ENCODE measurements at regions not wholly inside any gene's neighbourhood (a gene's known extent, or its start where the extent isn't known, plus 50 kb on each side); places are given as distances from the start of the nearest gene placed in this dataset.

DNA sequence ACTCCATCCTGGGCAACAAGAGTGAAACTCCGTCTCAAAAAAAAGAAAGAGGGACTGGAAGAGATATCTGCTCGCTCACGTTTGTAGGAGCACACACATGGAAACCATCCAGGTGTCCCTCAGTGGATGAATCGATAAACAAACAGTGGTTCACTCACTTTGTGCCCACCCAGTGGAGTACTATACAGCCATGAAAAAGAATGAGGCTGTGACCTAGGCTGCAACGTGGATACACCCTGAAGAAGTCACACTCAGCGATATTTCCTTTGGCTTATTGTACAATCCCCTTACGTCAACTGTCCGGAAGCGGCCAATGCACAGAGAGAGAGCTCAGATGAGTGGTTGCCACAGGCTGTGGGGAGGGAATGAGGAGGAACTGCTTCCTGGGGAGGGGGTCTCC lies 82.3 kb upstream of the PPP2R3B start:
- Histone ChIP-seq H3K27ac (ENCODE audit: low read depth in 1 of 2, low read length in 2 of 2) (no peak overlapping the region), H3K4me2 (replicated peaks; ENCODE audit: extremely low read depth, low read length, poor library complexity, severe bottlenecking) (no peak overlapping the region), H3K9me3 (replicated peaks in 1 of 2; ENCODE audit: control insufficient read depth in 1 of 2, insufficient read depth in 1 of 2, low read length in 2 of 2) (peaks cover 5 to 26% of the 10 kb centered on the region in 2 donors), H3K4me1 (ENCODE audit: control insufficient read depth in 1 of 2, insufficient read depth in 2 of 2, low read length in 2 of 2) (no peaks in the 10 kb centered on the region), H3K9ac (ENCODE audit: insufficient read depth, low read length, poor library complexity, severe bottlenecking) (no peak overlapping the region), H3K4me3 (replicated peaks in 1 of 3; ENCODE audit: low read depth in 2 of 3, low read length in 3 of 3) (no peak overlapping the region), H2AFZ (ENCODE audit: insufficient read depth, low read depth, low read length, poor library complexity, severe bottlenecking) (no peak overlapping the region), H3K79me2 (ENCODE audit: insufficient read depth, low read length) (no peaks in the 10 kb centered on the region), H3K36me3 (replicated peaks in 1 of 2; ENCODE audit: control insufficient read depth in 1 of 2, insufficient read depth in 2 of 2, low read length in 2 of 2) (no peaks in the 10 kb centered on the region), H3K27me3 (ENCODE audit: control insufficient read depth in 2 of 2, insufficient read depth in 2 of 2, low read length in 2 of 2) (no peaks in the 10 kb centered on the region), H4K20me1 (ENCODE audit: insufficient read depth, low read length) (no peaks in the 10 kb centered on the region)
- Mint-ChIP-seq H3K36me3 (no peaks in the 10 kb centered on the region), H3K27me3 (ENCODE audit: low read depth in 3 of 3) (peaks cover 0 to 4% (median 1%) of the 10 kb centered on the region in 3 donors), H3K9me3 (peaks cover 4 to 30% (median 9%) of the 10 kb centered on the region in 7 donors), H3K4me1 (no peaks in the 10 kb centered on the region), H3K4me3 (no peak overlapping the region), H3K27ac (no peak overlapping the region)
- TF ChIP-seq, protein P1, sequence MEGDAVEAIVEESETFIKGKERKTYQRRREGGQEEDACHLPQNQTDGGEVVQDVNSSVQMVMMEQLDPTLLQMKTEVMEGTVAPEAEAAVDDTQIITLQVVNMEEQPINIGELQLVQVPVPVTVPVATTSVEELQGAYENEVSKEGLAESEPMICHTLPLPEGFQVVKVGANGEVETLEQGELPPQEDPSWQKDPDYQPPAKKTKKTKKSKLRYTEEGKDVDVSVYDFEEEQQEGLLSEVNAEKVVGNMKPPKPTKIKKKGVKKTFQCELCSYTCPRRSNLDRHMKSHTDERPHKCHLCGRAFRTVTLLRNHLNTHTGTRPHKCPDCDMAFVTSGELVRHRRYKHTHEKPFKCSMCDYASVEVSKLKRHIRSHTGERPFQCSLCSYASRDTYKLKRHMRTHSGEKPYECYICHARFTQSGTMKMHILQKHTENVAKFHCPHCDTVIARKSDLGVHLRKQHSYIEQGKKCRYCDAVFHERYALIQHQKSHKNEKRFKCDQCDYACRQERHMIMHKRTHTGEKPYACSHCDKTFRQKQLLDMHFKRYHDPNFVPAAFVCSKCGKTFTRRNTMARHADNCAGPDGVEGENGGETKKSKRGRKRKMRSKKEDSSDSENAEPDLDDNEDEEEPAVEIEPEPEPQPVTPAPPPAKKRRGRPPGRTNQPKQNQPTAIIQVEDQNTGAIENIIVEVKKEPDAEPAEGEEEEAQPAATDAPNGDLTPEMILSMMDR (IDR thresholded peaks at IDR 0.05) = no peak
- intact Hi-C loops (cut with micrococcal nuclease) = no loop called here
- no peak for DNase-seq
- 91% methylated on average over 9 of the region's 9 CpGs for WGBS (ENCODE audit: insufficient coverage)

DNA sequence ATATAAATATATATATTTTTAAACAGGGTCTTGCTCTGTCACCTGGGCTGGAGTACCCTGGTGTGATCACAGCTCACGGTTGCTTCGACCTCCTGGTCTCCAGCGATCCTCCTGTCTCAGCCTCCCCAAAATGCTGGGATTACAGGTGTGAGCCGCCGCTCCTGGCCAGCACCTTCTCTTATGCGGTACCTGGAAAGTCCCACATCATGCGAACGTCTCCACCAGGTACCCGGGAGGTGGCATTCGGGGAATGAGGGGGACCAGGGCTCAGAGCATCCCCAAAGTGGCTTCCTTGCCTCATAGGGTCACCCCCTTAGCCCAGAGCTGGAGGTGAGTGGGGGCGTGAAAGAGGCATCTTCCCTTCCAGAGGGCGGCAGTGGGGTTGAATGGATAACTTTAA lies 84.0 kb upstream of the PPP2R3B start:
- intact Hi-C loops (cut with micrococcal nuclease) = no loop called here
- WGBS (ENCODE audit: insufficient coverage) = 90% methylated on average over 10 of the region's 12 CpGs
- H3K27ac Mint-ChIP-seq = no peak overlapping the region
- H3K4me1 Mint-ChIP-seq = no peaks in the 10 kb centered on the region
- TF ChIP-seq, protein P1 (IDR thresholded peaks at IDR 0.05) = no peak
- H3K36me3 Mint-ChIP-seq = no peaks in the 10 kb centered on the region
- H3K4me1 ChIP-seq (ENCODE audit: control insufficient read depth in 1 of 2, insufficient read depth in 2 of 2, low read length in 2 of 2) = no peaks in the 10 kb centered on the region
- no peak overlapping the region for H3K9ac ChIP-seq (ENCODE audit: insufficient read depth, low read length, poor library complexity, severe bottlenecking)
- no peaks in the 10 kb centered on the region for H3K79me2 ChIP-seq (ENCODE audit: insufficient read depth, low read length)
- H3K27me3 Mint-ChIP-seq (ENCODE audit: low read depth in 3 of 3) = peaks cover 1 to 4% (median 2%) of the 10 kb centered on the region in 3 donors
- peaks cover 4 to 42% (median 11%) of the 10 kb centered on the region in 7 donors for H3K9me3 Mint-ChIP-seq
- no peak overlapping the region for H3K27ac ChIP-seq (ENCODE audit: low read depth in 1 of 2, low read length in 2 of 2)
- H3K36me3 ChIP-seq (replicated peaks in 1 of 2; ENCODE audit: control insufficient read depth in 1 of 2, insufficient read depth in 2 of 2, low read length in 2 of 2) = no peaks in the 10 kb centered on the region
- peaks cover 5 to 38% of the 10 kb centered on the region in 2 donors for H3K9me3 ChIP-seq (replicated peaks in 1 of 2; ENCODE audit: control insufficient read depth in 1 of 2, insufficient read depth in 1 of 2, low read length in 2 of 2)
- H3K4me3 Mint-ChIP-seq = no peak overlapping the region
- H3K27me3 ChIP-seq (ENCODE audit: control insufficient read depth in 2 of 2, insufficient read depth in 2 of 2, low read length in 2 of 2) = no peaks in the 10 kb centered on the region
- DNase-seq = no peak
- no peak overlapping the region for H2AFZ ChIP-seq (ENCODE audit: insufficient read depth, low read depth, low read length, poor library complexity, severe bottlenecking)
- H3K4me2 ChIP-seq (replicated peaks; ENCODE audit: extremely low read depth, low read length, poor library complexity, severe bottlenecking) = no peak overlapping the region
- H4K20me1 ChIP-seq (ENCODE audit: insufficient read depth, low read length) = no peaks in the 10 kb centered on the region
- H3K4me3 ChIP-seq (replicated peaks in 1 of 3; ENCODE audit: low read depth in 2 of 3, low read length in 3 of 3) = no peak overlapping the region

Measured in CD14-positive monocyte (primary cell).